H1 (cell line): ENCODE measurements at regions not wholly inside any gene's neighbourhood (a gene's known extent, or its start where the extent isn't known, plus 50 kb on each side); places are given as distances from the start of the nearest gene placed in this dataset.

Experiments
- CTCF ChIA-PET: fragments of 300-600 bp; sonication (Branson Sonifier 250); formaldehyde crosslinking; loops from one replicate; lab custom pipeline; 2021; ENCODE audit not compliant: partially characterized antibody; lab: Charles Lee
- POLR2A ChIA-PET: fragments of 300-600 bp; sonication (Branson Sonifier 250); formaldehyde crosslinking; loops from one replicate; lab custom pipeline; 2021; ENCODE audit warnings: inconsistent platforms; ENCODE audit not compliant: partially characterized antibody; lab: Charles Lee
- DNase-seq, 2 experiments: peaks; one replicate each; pipeline versions ENCODE4 v3.0.0 to v3.0.0-alpha.2; 2010 to 2022; ENCODE audit warnings: low spot score in 2 of 2, low read depth in 1 of 2, mixed read lengths in 1 of 2
- FAIRE-seq: peaks from 2 replicates; lab custom pipeline; 2011; peaks lifted over from hg19 to GRCh38; lab: Jason Lieb, UNC
- H2AFZ ChIP-seq: 2 replicates; pipeline ENCODE4 v1.8.1; 2012; ENCODE audit warnings: low read length, inconsistent platforms
- H2AK5ac ChIP-seq: 2 replicates; pipeline ENCODE4 v1.6.1; 2013; ENCODE audit warnings: low read depth, low read length
- H2BK120ac ChIP-seq: replicated peaks from 2 replicates; pipeline ENCODE3; 2013; ENCODE audit warnings: low read depth, low read length, inconsistent platforms
- H2BK12ac ChIP-seq: 2 replicates; pipeline ENCODE4 v1.6.1; 2013; ENCODE audit warnings: low read depth, low read length
- H2BK15ac ChIP-seq: 2 replicates; pipeline ENCODE4 v1.6.1; 2013; ENCODE audit warnings: low read length
- H2BK20ac ChIP-seq: 2 replicates; pipeline ENCODE4 v1.6.1; 2013; ENCODE audit warnings: low read length
- H2BK5ac ChIP-seq: 2 replicates; pipeline ENCODE4 v1.6.1; 2013; ENCODE audit warnings: low read depth, low read length
- H3K14ac ChIP-seq: 2 replicates; pipeline ENCODE4 v1.6.1; 2013; ENCODE audit warnings: inconsistent platforms; ENCODE audit not compliant: insufficient read length
- H3K18ac ChIP-seq: 2 replicates; pipeline ENCODE4 v1.6.1; 2013; ENCODE audit warnings: low read length; ENCODE audit errors: extremely low read depth
- H3K23ac ChIP-seq: 2 replicates; pipeline ENCODE4 v1.6.1; 2013; ENCODE audit warnings: inconsistent platforms; ENCODE audit not compliant: insufficient read length
- H3K23me2 ChIP-seq: 2 replicates; pipeline ENCODE4 v1.6.1; 2013; ENCODE audit warnings: low read depth, low read length
- H3K27ac ChIP-seq: 2 replicates; pipeline ENCODE4 v1.6.1; 2011; ENCODE audit warnings: low read depth, low read length, inconsistent platforms
- H3K27me3 ChIP-seq, 4 experiments: replicated peaks in 1 of 4; 1 replicate in 1 of 4; 2 replicates in 3 of 4; pipeline versions ENCODE4 v1.6.1 to v1.8.1; 2011 to 2013; ENCODE audit warnings: low read length in 3 of 4, mild to moderate bottlenecking in 3 of 4, inconsistent platforms in 2 of 4, mixed read lengths in 2 of 4, moderate library complexity in 1 of 4; ENCODE audit not compliant: control insufficient read depth in 3 of 4, insufficient read depth in 3 of 4; ENCODE audit errors: extremely low read depth in 1 of 4
- H3K36me3 ChIP-seq, 4 experiments: 2 replicates each; pipeline versions ENCODE4 v1.6.1 to v1.8.1; 2011 to 2013; ENCODE audit warnings: mild to moderate bottlenecking in 4 of 4, low read length in 3 of 4, moderate library complexity in 2 of 4, control low read depth in 1 of 4, inconsistent platforms in 1 of 4; ENCODE audit not compliant: insufficient read depth in 4 of 4, control insufficient read depth in 2 of 4
- H3K4ac ChIP-seq: replicated peaks from 2 replicates; pipeline ENCODE3; 2013; ENCODE audit warnings: low read length, low read depth, mixed read lengths, inconsistent platforms; ENCODE audit not compliant: insufficient read length
- H3K4me1 ChIP-seq, 4 experiments: replicated peaks in 1 of 4; 1 replicate in 1 of 4; 2 replicates in 3 of 4; pipeline versions ENCODE4 v1.6.1 to v1.8.1; 2011 to 2013; ENCODE audit warnings: low read length in 3 of 4, inconsistent platforms in 2 of 4, mixed read lengths in 1 of 4; ENCODE audit not compliant: insufficient read depth in 4 of 4, control insufficient read depth in 3 of 4
- H3K4me2 ChIP-seq, 2 experiments: 2 replicates each; pipeline versions ENCODE4 v1.6.1 to v1.8.1; 2011 to 2013; ENCODE audit warnings: low read depth in 2 of 2, low read length in 2 of 2, control low read depth in 1 of 2, inconsistent platforms in 1 of 2, mild to moderate bottlenecking in 1 of 2; ENCODE audit not compliant: insufficient read depth in 1 of 2
- H3K4me3 ChIP-seq, 4 experiments: fragments of 200-600, 300-600 bp in 1 of 4; sonication (generic), shearing (Covaris generic), sonication (Bioruptor Twin) in 1 of 4; 2 replicates each; pipeline versions ENCODE4 v1.5.1 to v1.8.1; 2011 to 2016; ENCODE audit warnings: low read length in 4 of 4, low read depth in 3 of 4, control low read depth in 2 of 4, inconsistent platforms in 2 of 4, mild to moderate bottlenecking in 2 of 4, mixed read lengths in 1 of 4, moderate library complexity in 1 of 4; ENCODE audit not compliant: insufficient read depth in 2 of 4; ENCODE audit errors: extremely low read depth in 1 of 4
- H3K56ac ChIP-seq: replicated peaks from 2 replicates; pipeline ENCODE3; 2013; ENCODE audit warnings: low read depth, mild to moderate bottlenecking, mixed read lengths, low read length, inconsistent platforms; ENCODE audit not compliant: insufficient read length
- H3K79me1 ChIP-seq: 2 replicates; pipeline ENCODE4 v1.6.1; 2013; ENCODE audit warnings: low read depth, low read length, control low read depth
- H3K79me2 ChIP-seq, 2 experiments: 2 replicates each; pipeline versions ENCODE4 v1.6.1 to v1.8.1; 2012 to 2013; ENCODE audit warnings: low read length in 2 of 2, mild to moderate bottlenecking in 2 of 2, inconsistent platforms in 1 of 2; ENCODE audit not compliant: insufficient read depth in 2 of 2, control insufficient read depth in 1 of 2
- H3K9ac ChIP-seq, 4 experiments: replicated peaks in 1 of 4; 1 replicate in 1 of 4; 2 replicates in 3 of 4; pipeline versions ENCODE4 v1.6.1 to v1.8.1; 2011 to 2013; ENCODE audit warnings: low read depth in 3 of 4, low read length in 3 of 4, control low read depth in 2 of 4, mild to moderate bottlenecking in 2 of 4, moderate library complexity in 2 of 4, inconsistent platforms in 1 of 4; ENCODE audit errors: extremely low read depth in 1 of 4
- H3K9me3 ChIP-seq, 2 experiments: 2 replicates each; pipeline versions ENCODE4 v1.6.1 to v1.8.1; 2012 to 2013; ENCODE audit warnings: mild to moderate bottlenecking in 2 of 2, moderate library complexity in 2 of 2, control low read depth in 1 of 2, inconsistent platforms in 1 of 2, low read depth in 1 of 2, low read length in 1 of 2, mixed read lengths in 1 of 2; ENCODE audit not compliant: insufficient read depth in 2 of 2
- H4K20me1 ChIP-seq, 2 experiments: replicated peaks in 1 of 2; 2 replicates each; pipeline versions ENCODE3 to v1.8.1; 2011 to 2013; ENCODE audit warnings: inconsistent platforms in 2 of 2, low read length in 2 of 2, mild to moderate bottlenecking in 1 of 2; ENCODE audit not compliant: insufficient read depth in 2 of 2, control insufficient read depth in 1 of 2
- H4K5ac ChIP-seq: 2 replicates; pipeline ENCODE4 v1.6.1; 2013; ENCODE audit warnings: low read length, low read depth, mixed read lengths, inconsistent platforms; ENCODE audit not compliant: insufficient read length
- H4K8ac ChIP-seq: 2 replicates; pipeline ENCODE4 v1.8.0; 2013; ENCODE audit warnings: mild to moderate bottlenecking, moderate library complexity, low read length, inconsistent platforms; ENCODE audit not compliant: insufficient read depth; ENCODE audit errors: extremely low read depth
- H4K91ac ChIP-seq: replicated peaks from 2 replicates; pipeline ENCODE3; 2013; ENCODE audit warnings: low read length, mixed read lengths, inconsistent platforms; ENCODE audit not compliant: insufficient read length
- ATF3 ChIP-seq: IDR thresholded peaks from 2 replicates; pipeline ENCODE4 v1.6.1; 2011; ENCODE audit warnings: low read depth, mild to moderate bottlenecking, low read length; ENCODE audit not compliant: insufficient read depth
- BRCA1 ChIP-seq: IDR thresholded peaks from 2 replicates; pipeline ENCODE4 v1.6.1; 2012; ENCODE audit warnings: low read depth, low read length, improper control_type of control experiment
- CHD1 ChIP-seq: IDR thresholded peaks from 2 replicates; pipeline ENCODE4 v1.6.1; 2012; ENCODE audit warnings: low read depth, low read length, improper control_type of control experiment
- EP300 ChIP-seq, 2 experiments: IDR thresholded peaks; 1 replicate in 1 of 2; 2 replicates in 1 of 2; pipeline ENCODE4 v1.6.1; 2011 to 2012; ENCODE audit warnings: low read depth in 2 of 2, low read length in 2 of 2, mild to moderate bottlenecking in 2 of 2, borderline replicate concordance in 1 of 2, inconsistent platforms in 1 of 2, moderate library complexity in 1 of 2
- EZH2 ChIP-seq: fragments of 200-600 bp; sonication (generic); IDR thresholded peaks from 2 replicates; pipeline ENCODE4 v1.7.1; 2012; ENCODE audit warnings: low read depth, mild to moderate bottlenecking, moderate library complexity, low read length, inconsistent platforms; ENCODE audit not compliant: severe bottlenecking
- GABPA ChIP-seq: IDR thresholded peaks from 2 replicates; pipeline ENCODE4 v1.6.1; 2011; ENCODE audit warnings: mild to moderate bottlenecking, low read length, moderate library complexity, borderline replicate concordance; ENCODE audit not compliant: insufficient read depth
- GTF2F1 ChIP-seq: IDR thresholded peaks from 2 replicates; pipeline ENCODE4 v1.6.1; 2012; ENCODE audit warnings: low read depth, low read length, improper control_type of control experiment, borderline replicate concordance
- JUN ChIP-seq: IDR thresholded peaks from 2 replicates; pipeline ENCODE4 v1.6.1; 2011; ENCODE audit warnings: low read depth, mild to moderate bottlenecking, improper control_type of control experiment, low read length
- RAD21 ChIP-seq, 2 experiments: IDR thresholded peaks in 1 of 2; conservative IDR thresholded peaks in 1 of 2; 2 replicates each; pipeline ENCODE4 v1.6.1; 2011; ENCODE audit warnings: low read depth in 2 of 2, low read length in 2 of 2, improper control_type of control experiment in 1 of 2, inconsistent platforms in 1 of 2, mild to moderate bottlenecking in 1 of 2, moderate library complexity in 1 of 2
- RBBP5 ChIP-seq: IDR thresholded peaks from 2 replicates; pipeline ENCODE4 v1.7.1; 2012; ENCODE audit warnings: low read depth, mild to moderate bottlenecking, inconsistent platforms, low read length, moderate library complexity, borderline replicate concordance
- SAP30 ChIP-seq: fragments of 300-600 bp; sonication (generic); IDR thresholded peaks from 2 replicates; pipeline ENCODE4 v1.7.1; 2012; ENCODE audit warnings: low read length, moderate library complexity, mild to moderate bottlenecking, inconsistent platforms; ENCODE audit not compliant: insufficient read depth, insufficient replicate concordance
- SP1 ChIP-seq: IDR thresholded peaks from 2 replicates; pipeline ENCODE4 v1.6.1; 2011; ENCODE audit warnings: low read depth, low read length
- SRF ChIP-seq: IDR thresholded peaks from 2 replicates; pipeline ENCODE4 v1.6.1; 2011; ENCODE audit warnings: mild to moderate bottlenecking, low read depth, low read length, moderate library complexity
- TBP ChIP-seq: IDR thresholded peaks from 2 replicates; pipeline ENCODE4 v1.6.1; 2011; ENCODE audit warnings: low read depth, low read length, improper control_type of control experiment
- whole genome bisulfite sequencing, 2 experiments: shearing (Covaris generic) in 1 of 2; methylation state at CpG; one replicate each; pipeline versions ENCODE4 v1.1.6 to v1.1.7; 2013 to 2015; ENCODE audit warnings: low lambda C conversion rate in 2 of 2, mixed read lengths in 2 of 2, inconsistent platforms in 1 of 2, low coverage in 1 of 2, missing lambda C conversion rate in 1 of 2; ENCODE audit not compliant: insufficient replicate concordance in 2 of 2, insufficient coverage in 1 of 2, insufficient read length in 1 of 2; ENCODE audit errors: extremely low coverage in 1 of 2, missing lambda C conversion rate in 1 of 2; 5-methylcytosine and 5-hydroxymethylcytosine counted together

GRCh38 chr15:31799319-31799714 is 231.0 kb upstream of the CHRNA7 start:
- no peaks in the 10 kb centered on the region for H3K36me3 ChIP-seq
- no peak overlapping the region for H4K8ac ChIP-seq
- ChIA-PET CTCF (no interaction called here), POLR2A (no interaction called here)
- no peak overlapping the region for H3K18ac ChIP-seq
- H3K56ac ChIP-seq: no peak overlapping the region
- H3K9me3 ChIP-seq: no peaks in the 10 kb centered on the region
- H3K79me1 ChIP-seq: no peaks in the 10 kb centered on the region
- no peak overlapping the region for H3K27ac ChIP-seq
- no peak overlapping the region for H2AK5ac ChIP-seq
- H3K79me2 ChIP-seq: no peaks in the 10 kb centered on the region
- H4K20me1 ChIP-seq: no peaks in the 10 kb centered on the region
- H4K5ac ChIP-seq: no peak overlapping the region
- no peak overlapping the region for H3K23ac ChIP-seq
- 93% methylated on average over 1 of the region's 1 CpG; no CpG with 5 or more reads in 1 of the 2 experiments for WGBS, 2 experiments
- FAIRE-seq: no peak
- H2BK120ac ChIP-seq: no peak overlapping the region
- H3K14ac ChIP-seq: no peak overlapping the region
- H3K4me1 ChIP-seq: peaks cover 0 to 6% (median 0%) of the 10 kb centered on the region in 4 experiments; a peak in 1 of 7 replicates
- H4K91ac ChIP-seq: no peak overlapping the region
- no peak for DNase-seq
- no peak overlapping the region for H2BK20ac ChIP-seq
- no peak overlapping the region for H3K9ac ChIP-seq
- H2BK15ac ChIP-seq: no peak overlapping the region
- no peak overlapping the region for H3K4me3 ChIP-seq
- H2AFZ ChIP-seq: no peak overlapping the region
- H3K23me2 ChIP-seq: no peaks in the 10 kb centered on the region
- no peak overlapping the region for H2BK12ac ChIP-seq
- H3K27me3 ChIP-seq: no peaks in the 10 kb centered on the region
- H2BK5ac ChIP-seq: no peak overlapping the region
- no peak overlapping the region for H3K4ac ChIP-seq
- H3K4me2 ChIP-seq: no peak overlapping the region
- TF ChIP-seq CHD1 (no peak), EP300 (IDR thresholded peaks at IDR 0.05; ENCODE audit: borderline replicate concordance in 1 of 2, low read depth in 2 of 2, low read length in 2 of 2) (no peak), RAD21 (IDR thresholded peaks at IDR 0.05 in 1 of 2, conservative IDR thresholded peaks at IDR 0.05 in 1 of 2; ENCODE audit: low read depth in 2 of 2, low read length in 2 of 2) (no peak), RBBP5 (no peak), ATF3 (no peak), GABPA (no peak), GTF2F1 (no peak), JUN (no peak), BRCA1 (no peak), SRF (no peak), SAP30 (no peak), SP1 (no peak), EZH2 (no peak), TBP (no peak)
